ENCODE measurements at regions not wholly inside any gene's neighbourhood (a gene's known extent, or its start where the extent isn't known, plus 50 kb on each side); places are given as distances from the start of the nearest gene placed in this dataset.

DNA sequence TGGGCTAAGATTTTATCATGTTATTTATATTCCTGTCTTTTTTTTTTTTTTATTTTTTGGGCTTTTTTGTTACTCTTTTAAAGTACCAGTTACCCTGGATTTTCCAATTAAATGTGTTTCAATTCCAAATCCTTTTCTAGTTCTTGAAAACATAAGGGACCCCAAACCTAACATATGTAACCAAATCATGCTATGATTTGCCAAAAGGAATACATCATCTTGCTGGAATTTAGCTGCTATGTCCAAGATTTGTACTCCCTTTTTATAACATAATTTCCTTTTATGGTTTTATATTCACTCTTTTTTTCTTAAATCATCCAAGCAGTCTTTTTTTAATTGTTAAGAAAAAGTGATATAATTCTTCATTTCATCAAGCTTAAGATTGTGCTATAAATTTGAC is 60.9 kb upstream of the DSEL start:
- peak; percentile 65 for DNase-seq

DNA sequence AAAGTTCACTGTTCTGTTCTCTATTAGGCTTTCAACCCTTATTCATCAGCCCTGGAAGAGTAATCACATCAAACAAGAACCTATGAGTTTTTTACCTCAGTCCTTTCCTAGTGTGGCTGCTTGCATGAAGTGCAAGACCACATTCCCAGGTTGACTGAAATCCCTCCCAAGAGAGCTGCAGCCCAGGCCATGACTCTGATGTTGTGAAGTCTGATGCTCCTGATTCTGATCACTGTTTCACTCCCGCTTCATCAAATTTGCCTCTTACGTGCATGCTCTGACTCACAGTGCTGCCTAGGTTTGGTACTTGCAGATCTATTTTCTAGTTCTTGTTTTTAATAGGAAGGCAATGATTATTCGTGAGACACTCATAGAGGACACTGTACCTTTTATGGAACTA is 58.2 kb upstream of the DSEL start:
- DNase-seq, result no peak

GRCh38 chr18:67568166-67568565 is 51.6 kb upstream of the DSEL start:
- no peak for DNase-seq
